ENCODE measurements at regions not wholly inside any gene's neighbourhood (a gene's known extent, or its start where the extent isn't known, plus 50 kb on each side); places are given as distances from the start of the nearest gene placed in this dataset.

GRCh38 chr1:80341021-80341420 is 1334.5 kb upstream of the ADGRL4 start (continued):
- TF ChIP-seq CHD7 (IDR thresholded peaks at IDR 0.05; ENCODE audit: insufficient replicate concordance, low read length) (no peak), MAX (IDR thresholded peaks at IDR 0.05) (no peak), YY1 (IDR thresholded peaks at IDR 0.05; ENCODE audit: low read depth, low read length) (no peak), RBBP5 (IDR thresholded peaks at IDR 0.05; ENCODE audit: borderline replicate concordance, low read depth, low read length) (no peak), SP2 (IDR thresholded peaks at IDR 0.05; ENCODE audit: low read length) (no peak)

Data from H1 (cell line).